Testis (tissue), 2 donors: ENCODE measurements at regions not wholly inside any gene's neighbourhood (a gene's known extent, or its start where the extent isn't known, plus 50 kb on each side); places are given as distances from the start of the nearest gene placed in this dataset.

Source experiments
- DNase-seq: peaks from one replicate; pipeline ENCODE4 v3.0.0-alpha.2; 2019
- H3K27ac ChIP-seq, 2 donors: fragments of 200-600 bp; sonication (generic); one replicate each; pipeline ENCODE4 v1.5.1; 2019
- H3K27me3 ChIP-seq: fragments of 200-600 bp; sonication (generic); one replicate; pipeline ENCODE4 v1.5.1; 2019
- H3K36me3 ChIP-seq: fragments of 200-600 bp; sonication (generic); one replicate; pipeline ENCODE4 v1.5.1; 2017; ENCODE audit warnings: low read depth; ENCODE audit errors: missing control alignments
- H3K4me1 ChIP-seq: fragments of 200-600 bp; sonication (generic); one replicate; pipeline ENCODE4 v1.5.1; 2019
- H3K4me3 ChIP-seq, 2 donors: fragments of 200-600 bp; sonication (generic); one replicate each; pipeline ENCODE4 v1.5.1; 2017 to 2019
- H3K9me3 ChIP-seq: fragments of 200-600 bp; sonication (generic); one replicate; pipeline ENCODE4 v1.5.1; 2017
- CTCF ChIP-seq, 3 experiments: fragments of 450-650 bp in 2 of 3; fragments of 200-600 bp in 1 of 3; sonication (generic) in 1 of 3; IDR thresholded peaks; one replicate each; pipeline ENCODE4 v1.5.1; 2016 to 2019; ENCODE audit warnings: antibody characterized with exemption in 3 of 3, mild to moderate bottlenecking in 2 of 3, moderate library complexity in 1 of 3
- POLR2A ChIP-seq: fragments of 450-650 bp; IDR thresholded peaks from one replicate; pipeline ENCODE4 v1.6.1; 2017; ENCODE audit warnings: antibody characterized with exemption, mild to moderate bottlenecking, moderate library complexity
- WGBS, 2 donors: methylation state at CpG; one replicate each; pipeline ENCODE4 v1.1.5; 2018; 5-methylcytosine and 5-hydroxymethylcytosine counted together
- intact Hi-C: fragments of 100-400 bp; cut with DNase I; formaldehyde crosslinking; loops from one replicate; pipeline ENCODE4 v1.15.1; 2023; ENCODE audit warnings: low total_unique reads

DNA sequence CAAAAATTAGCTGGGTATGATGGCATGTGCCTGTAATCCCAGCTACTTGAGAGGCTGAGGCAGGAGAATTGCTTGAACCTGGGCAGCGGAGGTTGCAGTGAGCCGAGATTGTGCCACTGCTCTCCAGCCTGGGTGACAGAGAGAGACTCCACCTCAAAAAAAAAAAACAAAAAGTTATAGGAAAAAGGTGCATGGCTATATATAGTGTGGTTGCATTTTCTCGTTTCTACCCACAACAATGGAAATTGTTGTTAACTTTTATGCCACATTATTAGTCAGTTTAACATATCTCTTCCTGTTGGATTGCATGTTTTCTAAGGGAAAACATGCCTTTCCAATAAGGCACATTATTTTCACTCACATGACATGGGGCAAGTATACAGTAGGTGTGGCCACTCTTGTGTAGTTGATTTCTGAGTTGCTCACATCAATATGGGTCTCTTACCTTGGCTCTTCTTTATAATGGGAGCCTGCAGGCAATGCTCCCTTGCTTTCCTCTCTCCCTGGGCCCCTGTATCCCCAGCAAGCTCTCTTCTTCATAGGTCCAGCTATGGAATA is 610.0 kb downstream of the RNF144A start:
- TF ChIP-seq CTCF (IDR thresholded peaks at IDR 0.05), result no peak
- TF ChIP-seq POLR2A, result no peak
- WGBS, 2 donors, result 88 to 90% methylated on average over 3 of the region's 3 CpGs
- Histone ChIP-seq H3K36me3 (no peaks in the 10 kb centered on the region), H3K27me3 (no peaks in the 10 kb centered on the region), H3K27ac (no peak overlapping the region), H3K4me1 (no peaks in the 10 kb centered on the region), H3K4me3 (no peak overlapping the region), H3K9me3 (no peaks in the 10 kb centered on the region)
- no peak for DNase-seq
- intact Hi-C loops, result no loop called here

DNA sequence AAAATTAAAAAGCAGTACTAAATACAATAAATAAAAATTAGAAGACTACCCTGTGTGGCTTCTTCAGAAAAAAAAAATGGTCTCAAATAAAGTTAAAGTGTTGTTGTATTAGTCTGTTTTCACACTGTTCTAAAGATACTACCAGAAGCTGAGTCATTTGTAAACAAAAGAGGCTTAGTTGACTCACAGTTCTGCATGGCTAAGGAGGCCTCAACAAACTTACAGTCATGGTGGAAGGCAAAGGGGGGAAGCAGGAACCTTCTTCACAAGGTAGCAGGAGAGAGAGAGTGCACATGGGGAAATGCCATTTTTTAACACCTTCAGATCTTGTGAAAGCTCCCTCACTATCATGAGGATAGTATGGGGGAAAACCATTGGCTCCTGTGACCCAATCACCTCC is 612.8 kb downstream of the RNF144A start:
- H3K4me3 ChIP-seq, result no peak overlapping the region
- H3K9me3 ChIP-seq, result no peaks in the 10 kb centered on the region
- H3K4me1 ChIP-seq, result no peaks in the 10 kb centered on the region
- no peaks in the 10 kb centered on the region for H3K36me3 ChIP-seq
- no peak overlapping the region for H3K27ac ChIP-seq
- intact Hi-C loops, result no loop called here
- DNase-seq, result no peak
- TF ChIP-seq CTCF (IDR thresholded peaks at IDR 0.05) (no peak), POLR2A (no peak)
- H3K27me3 ChIP-seq, result no peaks in the 10 kb centered on the region

DNA sequence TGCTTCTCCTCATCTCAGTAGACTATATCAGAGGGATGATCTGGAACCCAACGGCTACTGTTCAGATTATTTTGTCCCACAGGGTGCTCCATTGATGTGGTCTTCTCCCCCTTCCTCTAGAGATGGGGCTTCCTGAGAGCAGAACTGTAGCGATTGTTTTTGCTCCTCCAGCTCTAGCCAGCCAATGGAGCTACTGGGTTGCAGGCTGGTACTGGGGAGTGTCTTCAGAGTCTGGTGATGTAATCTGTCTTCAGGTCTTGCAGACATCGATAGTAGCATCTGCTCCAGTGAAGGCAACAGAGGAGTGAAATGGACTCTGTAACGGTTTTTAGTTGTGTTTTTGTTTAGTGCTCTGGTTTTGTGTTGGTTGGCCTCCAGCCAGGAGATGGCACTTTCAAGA is 621.9 kb downstream of the RNF144A start:
- Histone ChIP-seq H3K36me3 (no peaks in the 10 kb centered on the region), H3K9me3 (no peaks in the 10 kb centered on the region), H3K27me3 (no peaks in the 10 kb centered on the region), H3K4me1 (no peaks in the 10 kb centered on the region), H3K27ac (no peak overlapping the region), H3K4me3 (no peak overlapping the region)
- DNase-seq, result no peak
- no peak for TF ChIP-seq CTCF (IDR thresholded peaks at IDR 0.05)
- TF ChIP-seq POLR2A, result no peak
- intact Hi-C loops, result no loop called here
- 80% methylated on average over 4 of the region's 4 CpGs for WGBS, 2 donors

DNA sequence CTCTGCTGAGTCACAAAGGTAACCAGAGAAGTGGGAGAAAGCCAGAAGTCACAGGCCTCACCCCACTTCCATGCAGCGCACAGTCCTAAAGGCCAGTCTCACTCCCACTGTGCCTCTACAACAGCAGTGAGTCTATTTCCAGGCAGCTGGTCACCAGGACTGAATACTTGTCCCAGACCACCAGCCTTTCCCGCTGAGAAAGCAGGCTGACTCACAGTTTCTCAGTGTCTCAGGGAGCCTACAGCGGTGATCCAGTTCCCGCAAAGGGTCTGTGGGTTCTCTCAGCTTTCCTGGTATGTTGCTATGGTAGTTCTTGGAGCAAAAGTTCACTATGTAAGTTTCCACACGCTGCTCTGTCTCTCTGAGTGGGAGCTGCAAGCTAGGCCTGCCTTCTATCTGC is 622.5 kb downstream of the RNF144A start:
- no peaks in the 10 kb centered on the region for H3K36me3 ChIP-seq
- no peak overlapping the region for H3K4me3 ChIP-seq
- no peak overlapping the region for H3K27ac ChIP-seq
- H3K4me1 ChIP-seq, result no peaks in the 10 kb centered on the region
- TF ChIP-seq CTCF (IDR thresholded peaks at IDR 0.05) (no peak), POLR2A (no peak)
- WGBS, 2 donors, result 75 to 79% methylated on average over 2 to 5 of the region's 5 CpGs
- no peaks in the 10 kb centered on the region for H3K27me3 ChIP-seq
- DNase-seq, result no peak
- intact Hi-C loops, result no loop called here
- H3K9me3 ChIP-seq, result no peaks in the 10 kb centered on the region

GRCh38 chr2:7552825-7553570 is 635.8 kb downstream of the RNF144A start:
- Histone ChIP-seq H3K9me3 (no peaks in the 10 kb centered on the region), H3K4me1 (no peaks in the 10 kb centered on the region), H3K27ac (no peak overlapping the region), H3K4me3 (no peak overlapping the region), H3K36me3 (no peaks in the 10 kb centered on the region), H3K27me3 (no peaks in the 10 kb centered on the region)
- WGBS, 2 donors, result 54 to 57% methylated on average over 5 of the region's 5 CpGs
- intact Hi-C loops, result no loop called here
- TF ChIP-seq CTCF (IDR thresholded peaks at IDR 0.05), result no peak
- no peak for TF ChIP-seq POLR2A
- no peak for DNase-seq
